Frontal cortex (tissue), 3 donors: ENCODE measurements at regions not wholly inside any gene's neighbourhood (a gene's known extent, or its start where the extent isn't known, plus 50 kb on each side); places are given as distances from the start of the nearest gene placed in this dataset.

Experiments
- DNase-seq, 2 donors: peaks; one replicate each; pipeline ENCODE4 v3.0.0; 2012; ENCODE audit warnings: low spot score in 2 of 2
- FAIRE-seq: peaks from 2 replicates; lab custom pipeline; 2012; peaks lifted over from hg19 to GRCh38; lab: Jason Lieb, UNC
- donor health status: control.
- donor health status: control.
- donor health status: control.

- FAIRE-seq (no peak), DNase-seq (no peak)
These were observed 898.3 kb upstream of the PCDH9 start for GRCh38 chr13:68128297-68128915.

GRCh38 chr13:68125087-68125480, 894.9 kb upstream of the PCDH9 start:
- DNase-seq (no peak), FAIRE-seq (no peak)

GRCh38 chr13:68124437-68125086, 894.4 kb upstream of the PCDH9 start:
- DNase-seq, result no peak
- no peak for FAIRE-seq

GRCh38 chr13:68110178-68110768, 880.1 kb upstream of the PCDH9 start:
- DNase-seq (no peak), FAIRE-seq (no peak)

DNA sequence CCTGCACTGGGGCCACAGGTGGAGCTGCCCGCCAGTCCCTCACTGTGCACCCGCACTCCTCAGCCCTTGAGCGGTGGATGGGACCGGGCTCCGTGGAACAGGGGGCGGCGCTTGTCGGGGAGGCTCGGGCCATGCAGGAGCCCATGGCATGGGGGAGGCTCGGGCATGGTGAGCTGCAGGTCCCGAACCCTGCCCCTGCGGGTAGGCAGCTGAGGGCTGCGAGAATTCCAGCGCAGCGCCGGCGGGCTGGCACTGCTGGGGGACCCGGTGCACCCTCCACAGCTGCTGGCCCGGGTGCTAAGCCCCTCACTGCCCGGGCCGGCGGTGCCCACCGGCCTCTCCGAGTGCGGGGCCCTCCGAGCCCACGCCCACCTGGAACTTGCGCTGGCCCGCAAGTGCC, 877.5 kb upstream of the PCDH9 start:
- DNase-seq (no peak), FAIRE-seq (no peak)

GRCh38 chr13:68099631-68100030, 869.5 kb upstream of the PCDH9 start:
- no peak for DNase-seq
- FAIRE-seq, result no peak

DNA sequence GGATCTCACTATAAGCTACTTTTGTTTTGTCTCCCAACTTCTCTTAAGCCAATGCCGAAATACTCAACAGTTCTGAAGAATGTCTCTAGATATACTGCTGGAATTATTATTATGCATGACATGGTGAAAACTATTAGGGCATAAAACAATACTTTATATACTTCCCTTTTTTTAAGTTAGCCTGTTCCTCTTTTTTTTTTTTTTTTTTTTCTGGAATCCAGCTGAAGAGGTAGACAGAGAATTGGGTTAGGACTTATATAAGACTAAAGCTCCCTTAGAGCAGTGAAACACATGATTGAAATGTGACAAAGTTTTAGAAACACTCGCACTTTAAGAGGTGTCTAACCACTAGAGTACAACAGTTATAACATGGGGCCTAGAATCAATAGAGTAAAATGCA, 850.9 kb upstream of the PCDH9 start:
- DNase-seq (no peak), FAIRE-seq (no peak)

GRCh38 chr13:68078874-68079273, 848.7 kb upstream of the PCDH9 start:
- DNase-seq (no peak), FAIRE-seq (no peak)

DNA sequence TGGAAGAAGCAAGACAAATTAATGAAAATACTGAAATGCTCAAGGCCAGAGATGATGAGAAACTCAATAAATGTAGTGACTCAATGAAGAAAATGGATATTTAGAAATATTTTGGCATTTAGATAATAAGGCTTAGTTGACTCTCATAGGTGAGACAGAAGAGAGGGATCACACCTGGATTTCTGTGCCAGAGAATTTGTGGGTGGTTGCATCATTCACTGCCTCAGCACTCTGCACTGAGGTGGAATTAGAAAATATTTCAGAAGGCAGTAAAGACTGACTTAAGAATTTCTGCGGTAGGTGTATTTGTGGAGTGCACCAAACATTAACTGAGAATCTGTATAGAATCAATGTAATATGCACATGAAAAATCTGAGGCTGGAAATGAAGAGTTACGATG, 848.3 kb upstream of the PCDH9 start:
- no peak for DNase-seq
- no peak for FAIRE-seq

GRCh38 chr13:68076046-68076445, 845.9 kb upstream of the PCDH9 start:
- DNase-seq (no peak), FAIRE-seq (no peak)

DNA sequence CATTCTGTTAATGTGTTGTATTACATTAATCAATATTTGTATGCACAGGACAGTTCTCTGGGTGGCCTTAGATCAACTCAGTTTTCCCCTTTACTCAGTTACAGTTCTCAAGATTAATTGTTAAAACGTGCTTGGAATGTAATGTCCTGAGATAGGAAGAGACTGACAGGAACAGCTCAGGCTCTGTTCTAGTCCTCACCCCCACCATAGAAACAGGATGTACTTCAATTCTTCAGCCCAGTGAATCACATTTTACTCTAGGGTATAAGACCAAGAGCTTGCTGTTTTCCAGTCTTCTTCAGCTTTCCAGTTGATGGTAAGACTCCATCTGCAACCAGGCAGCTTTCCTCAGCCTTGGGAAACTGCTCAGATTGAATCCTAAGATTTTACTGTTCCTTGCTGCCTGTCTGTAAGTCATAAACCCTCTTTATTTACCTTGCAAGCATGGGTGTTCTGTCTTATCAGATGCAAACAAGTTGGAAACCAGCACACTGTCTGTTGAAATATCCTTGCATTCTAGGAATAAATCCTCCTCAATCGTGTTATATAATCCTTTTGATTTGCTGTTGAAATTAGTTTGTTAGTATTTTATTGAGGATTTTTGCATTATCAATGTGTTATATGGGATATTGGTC, 836.9 kb upstream of the PCDH9 start:
- FAIRE-seq, result no peak

GRCh38 chr13:68064001-68064770, 834.0 kb upstream of the PCDH9 start:
- no peak for DNase-seq
- FAIRE-seq, result no peak

More for the DNA sequence above, 836.9 kb upstream of the PCDH9 start:
- no peak for DNase-seq

- no peak for DNase-seq
- FAIRE-seq, result no peak
These were observed 833.0 kb upstream of the PCDH9 start for GRCh38 chr13:68063181-68063580.

GRCh38 chr13:68057836-68058235, 827.7 kb upstream of the PCDH9 start:
- no peak for DNase-seq
- FAIRE-seq, result no peak

DNA sequence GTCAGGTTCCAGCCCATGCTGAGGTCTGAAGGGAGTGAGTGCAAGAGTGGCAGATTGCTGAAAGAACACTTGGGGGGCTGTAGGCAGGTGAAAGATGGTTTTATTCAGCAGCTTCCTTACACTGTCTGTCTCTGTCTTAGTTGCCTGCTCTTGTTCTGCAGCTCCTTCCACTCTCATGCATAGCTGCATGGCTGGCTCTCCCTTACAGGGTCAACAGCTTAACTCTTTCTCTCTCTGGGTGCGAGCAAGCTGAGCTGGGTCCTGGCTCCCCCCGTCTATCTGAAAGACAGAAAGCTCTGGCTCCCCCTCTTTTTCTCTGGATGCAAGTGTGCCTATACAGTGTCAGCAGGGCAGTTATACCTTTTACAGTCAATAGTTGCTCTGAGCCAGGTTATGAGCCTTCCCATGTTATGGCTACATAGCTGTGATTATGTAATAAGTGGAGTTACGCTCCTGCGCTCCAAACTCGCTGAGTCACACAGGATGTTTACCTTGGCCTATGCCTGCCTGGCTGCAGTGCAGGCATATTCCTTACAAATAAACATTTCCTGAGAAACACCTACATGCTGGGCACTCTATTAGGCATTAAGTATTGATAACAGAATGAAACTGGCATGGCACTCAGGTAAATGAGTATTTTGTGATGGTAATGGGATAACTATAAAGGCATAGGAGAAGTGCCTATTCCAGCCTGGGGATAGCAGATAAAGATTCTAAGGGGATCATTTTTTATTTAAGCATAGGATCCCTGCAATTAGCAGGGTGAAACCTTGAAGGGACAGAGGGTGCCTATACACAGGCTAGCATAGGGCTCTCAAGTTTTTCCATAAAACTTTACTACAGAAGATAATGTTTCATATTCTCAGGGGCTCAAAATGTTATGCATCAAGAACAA, 826.9 kb upstream of the PCDH9 start:
- FAIRE-seq (no peak), DNase-seq (no peak)

DNA sequence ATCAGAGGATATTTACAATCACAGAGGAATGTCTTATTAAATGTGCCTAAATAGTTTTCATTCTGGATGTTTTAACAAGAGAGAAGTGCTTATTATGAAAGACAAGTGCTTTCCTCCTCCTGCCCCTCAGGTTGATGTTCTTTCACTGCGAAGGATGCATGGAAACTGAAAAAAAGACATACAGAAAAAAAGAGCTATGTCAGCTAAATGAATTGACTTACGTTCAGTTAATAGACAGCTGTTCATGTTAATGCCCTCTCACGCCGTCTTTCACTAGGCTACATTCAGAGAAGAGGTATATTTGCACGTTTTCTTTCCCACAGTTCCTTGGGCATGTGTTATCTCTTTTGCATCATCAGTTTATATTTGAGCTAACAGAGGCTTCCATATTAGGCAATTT, 821.8 kb upstream of the PCDH9 start:
- FAIRE-seq, result no peak
- no peak for DNase-seq

DNA sequence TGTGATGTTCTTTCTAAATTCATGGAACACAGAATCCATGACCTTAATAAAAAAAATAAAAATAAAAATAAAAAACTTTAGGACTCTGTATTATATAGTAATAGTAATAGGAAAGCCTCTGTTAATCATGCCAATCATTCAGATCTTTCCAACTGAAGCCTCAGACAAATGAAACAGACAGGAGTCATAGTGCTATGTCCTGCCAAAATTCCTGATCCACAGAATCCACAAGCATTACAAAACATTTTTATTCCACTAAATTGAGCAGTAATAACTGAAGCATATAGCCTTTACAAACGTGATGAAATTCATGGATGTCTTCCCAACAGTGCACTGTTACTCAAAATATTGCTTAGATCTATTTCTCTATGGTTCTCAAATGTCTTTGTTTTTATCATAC, 820.6 kb upstream of the PCDH9 start:
- DNase-seq (no peak), FAIRE-seq (no peak)

DNA sequence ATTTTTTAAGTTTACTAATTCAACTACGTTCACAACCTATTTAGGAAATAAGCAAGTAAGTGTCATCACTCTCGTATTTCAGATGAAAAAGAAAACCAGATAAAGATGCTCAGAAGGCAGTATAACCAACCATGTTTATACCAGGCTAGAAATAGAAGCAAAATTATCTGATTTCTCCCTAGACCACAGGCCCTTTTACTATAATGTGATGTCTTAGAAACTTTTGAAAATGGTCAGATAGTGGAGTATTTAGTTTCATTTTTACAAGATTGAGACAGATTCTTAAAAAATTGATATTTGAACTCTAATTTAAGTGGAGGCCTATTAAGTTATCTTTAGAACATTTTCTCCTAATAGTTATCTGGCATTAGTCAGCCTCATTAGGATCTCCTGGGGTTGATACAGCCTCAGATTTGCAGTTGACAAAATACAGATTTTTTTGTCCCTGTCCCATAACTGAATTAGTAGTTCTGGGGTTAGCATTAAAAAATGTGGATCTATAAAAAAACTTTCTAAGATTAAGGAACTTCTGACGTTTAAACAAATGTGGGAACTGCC, 818.7 kb upstream of the PCDH9 start:
- no peak for DNase-seq
- FAIRE-seq, result no peak

- no peak for FAIRE-seq
- no peak for DNase-seq
These were observed 817.8 kb upstream of the PCDH9 start for GRCh38 chr13:68047889-68048288.
